ENCODE measurements at regions not wholly inside any gene's neighbourhood (a gene's known extent, or its start where the extent isn't known, plus 50 kb on each side); places are given as distances from the start of the nearest gene placed in this dataset.

DNA sequence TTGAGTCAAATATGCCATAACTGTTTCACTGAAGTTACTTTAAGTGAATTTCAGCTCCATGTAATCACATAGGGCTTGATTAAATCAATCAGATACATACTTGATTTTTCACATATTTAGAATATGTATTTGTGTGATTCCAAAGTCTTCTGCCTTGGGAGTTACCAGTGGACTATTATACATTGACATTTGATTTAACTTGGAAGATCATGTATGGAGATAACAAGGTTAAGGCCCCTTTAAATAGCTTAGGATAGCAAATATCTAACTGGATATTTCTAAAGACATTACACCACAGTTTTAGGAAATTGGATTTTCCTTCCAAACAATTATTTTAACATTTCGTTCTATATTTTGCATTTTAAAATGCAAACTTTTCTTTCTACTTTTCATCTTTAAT, 405.0 kb downstream of the RAP2B start:
- WGBS (ENCODE audit: insufficient coverage, insufficient replicate concordance, low lambda C conversion rate, missing lambda C conversion rate), result 0% methylated on average over 1 of the region's 1 CpG
- RAD21 ChIA-PET (ENCODE audit: unreplicated experiment), result no interaction called here

GRCh38 chr3:153567556-153567955, 405.5 kb downstream of the RAP2B start:
- no peak for FAIRE-seq
- no TSS peak for BruUV-seq (replicated peaks)
- DNase-seq (ENCODE audit: low read depth, low spot score), result no peak
- H3K4me2 ChIP-seq (ENCODE audit: control insufficient read depth, insufficient read depth), result no peak overlapping the region
- CTCF ChIA-PET, result no interaction called here
- intact Hi-C loops (cut with micrococcal nuclease; ENCODE audit: unreplicated experiment) (no loop called here), in situ Hi-C loops (cut with MboI) (no loop called here)
- no peaks in the 10 kb centered on the region for H3K79me2 ChIP-seq (ENCODE audit: control insufficient read depth, insufficient read depth, low read length)
- RAD21 ChIA-PET (ENCODE audit: unreplicated experiment), result no interaction called here
- no peaks in the 10 kb centered on the region for H3K36me3 ChIP-seq (ENCODE audit: control insufficient read depth in 2 of 2, insufficient read depth in 2 of 2, low read length in 1 of 2)
- H3K4me3 ChIP-seq, result no peak overlapping the region
- H3K27ac ChIP-seq (ENCODE audit: control insufficient read depth, insufficient read depth), result no peak overlapping the region
- no peaks in the 10 kb centered on the region for H3K27me3 ChIP-seq (replicated peaks in 1 of 2; ENCODE audit: control insufficient read depth in 2 of 2, insufficient read depth in 2 of 2, low read length in 1 of 2)
- H4K20me1 ChIP-seq (ENCODE audit: control insufficient read depth, insufficient read depth), result no peaks in the 10 kb centered on the region
- SMC1A ChIA-PET (ENCODE audit: uncharacterized antibody, unreplicated experiment), result interaction anchor here (1.0 kb wide), 1 partner anchor 11 kb away, joined by 4 read pairs; no protein-coding TSS in a partner anchor
- H2AFZ ChIP-seq (ENCODE audit: control insufficient read depth, low read depth, low read length), result no peak overlapping the region
- no peaks in the 10 kb centered on the region for H3K4me1 ChIP-seq (ENCODE audit: control insufficient read depth, insufficient read depth, low read length)
- H3K9me3 ChIP-seq (replicated peaks; ENCODE audit: control insufficient read depth, insufficient read depth, low read length), result no peaks in the 10 kb centered on the region; the same call in 2 of the 3 replicates
- POLR2A ChIA-PET, result no interaction called here
- H3K9ac ChIP-seq (ENCODE audit: control insufficient read depth, insufficient read depth, low read length), result no peak overlapping the region
- ATAC-seq, result no peak
- no peak for TF ChIP-seq SMAD5 (IDR thresholded peaks at IDR 0.05; ENCODE audit: low read depth)
- TF ChIP-seq NBN (IDR thresholded peaks at IDR 0.05), result no peak
- no peak for TF ChIP-seq RBBP5 (conservative IDR thresholded peaks at IDR 0.05)
- TF ChIP-seq, protein P1, sequence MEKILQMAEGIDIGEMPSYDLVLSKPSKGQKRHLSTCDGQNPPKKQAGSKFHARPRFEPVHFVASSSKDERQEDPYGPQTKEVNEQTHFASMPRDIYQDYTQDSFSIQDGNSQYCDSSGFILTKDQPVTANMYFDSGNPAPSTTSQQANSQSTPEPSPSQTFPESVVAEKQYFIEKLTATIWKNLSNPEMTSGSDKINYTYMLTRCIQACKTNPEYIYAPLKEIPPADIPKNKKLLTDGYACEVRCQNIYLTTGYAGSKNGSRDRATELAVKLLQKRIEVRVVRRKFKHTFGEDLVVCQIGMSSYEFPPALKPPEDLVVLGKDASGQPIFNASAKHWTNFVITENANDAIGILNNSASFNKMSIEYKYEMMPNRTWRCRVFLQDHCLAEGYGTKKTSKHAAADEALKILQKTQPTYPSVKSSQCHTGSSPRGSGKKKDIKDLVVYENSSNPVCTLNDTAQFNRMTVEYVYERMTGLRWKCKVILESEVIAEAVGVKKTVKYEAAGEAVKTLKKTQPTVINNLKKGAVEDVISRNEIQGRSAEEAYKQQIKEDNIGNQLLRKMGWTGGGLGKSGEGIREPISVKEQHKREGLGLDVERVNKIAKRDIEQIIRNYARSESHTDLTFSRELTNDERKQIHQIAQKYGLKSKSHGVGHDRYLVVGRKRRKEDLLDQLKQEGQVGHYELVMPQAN (conservative IDR thresholded peaks at IDR 0.05), result no peak
- no peak for TF ChIP-seq PAX5 (IDR thresholded peaks at IDR 0.05; ENCODE audit: borderline replicate concordance, low read depth, low read length)
- no peak for TF ChIP-seq CHD2 (IDR thresholded peaks at IDR 0.05; ENCODE audit: borderline replicate concordance, low read depth, low read length)
- TF ChIP-seq HCFC1 (IDR thresholded peaks at IDR 0.05; ENCODE audit: low read length), result no peak
- no peak for TF ChIP-seq EP300 (IDR thresholded peaks at IDR 0.05; ENCODE audit: borderline replicate concordance in 1 of 2, control insufficient read depth in 1 of 2, low read depth in 2 of 2, low read length in 2 of 2)
- TF ChIP-seq SP1 (IDR thresholded peaks at IDR 0.05; ENCODE audit: low read depth, low read length), result no peak
- TF ChIP-seq CHD1 (IDR thresholded peaks at IDR 0.05; ENCODE audit: low read depth, low read length), result no peak

More for the DNA sequence above, 405.0 kb downstream of the RAP2B start:
- Histone ChIP-seq H3K36me3 (ENCODE audit: control insufficient read depth in 2 of 2, insufficient read depth in 2 of 2, low read length in 1 of 2) (no peaks in the 10 kb centered on the region), H4K20me1 (ENCODE audit: control insufficient read depth, insufficient read depth) (no peaks in the 10 kb centered on the region), H3K9ac (ENCODE audit: control insufficient read depth, insufficient read depth, low read length) (no peak overlapping the region), H3K9me3 (replicated peaks; ENCODE audit: control insufficient read depth, insufficient read depth, low read length) (no peaks in the 10 kb centered on the region; the same call in 2 of the 3 replicates), H3K4me3 (no peak overlapping the region), H3K4me2 (ENCODE audit: control insufficient read depth, insufficient read depth) (no peak overlapping the region), H3K27me3 (replicated peaks in 1 of 2; ENCODE audit: control insufficient read depth in 2 of 2, insufficient read depth in 2 of 2, low read length in 1 of 2) (no peaks in the 10 kb centered on the region), H3K4me1 (ENCODE audit: control insufficient read depth, insufficient read depth, low read length) (no peaks in the 10 kb centered on the region), H3K27ac (ENCODE audit: control insufficient read depth, insufficient read depth) (no peak overlapping the region), H2AFZ (ENCODE audit: control insufficient read depth, low read depth, low read length) (no peak overlapping the region), H3K79me2 (ENCODE audit: control insufficient read depth, insufficient read depth, low read length) (no peaks in the 10 kb centered on the region)
- ChIA-PET SMC1A (ENCODE audit: uncharacterized antibody, unreplicated experiment) (interaction anchor here (0.5 to 1.0 kb wide), 2 partner anchors 12 to 401 kb away, joined by 4 to 5 read pairs; no protein-coding TSS in a partner anchor), POLR2A (no interaction called here), CTCF (no interaction called here)
- no peak for TF ChIP-seq SRF (IDR thresholded peaks at IDR 0.05; ENCODE audit: low read depth in 2 of 2, low read length in 2 of 2)
- no peak for TF ChIP-seq HDAC2 (IDR thresholded peaks at IDR 0.05)
- no peak for TF ChIP-seq SP1 (IDR thresholded peaks at IDR 0.05; ENCODE audit: low read depth, low read length)
- TF ChIP-seq RELA (IDR thresholded peaks at IDR 0.05; ENCODE audit: borderline replicate concordance, partially characterized antibody), result no peak
- no peak for TF ChIP-seq RBBP5 (conservative IDR thresholded peaks at IDR 0.05)
- TF ChIP-seq RCOR1 (conservative IDR thresholded peaks at IDR 0.05; ENCODE audit: low read depth, low read length), result no peak
- no peak for TF ChIP-seq ETV6 (conservative IDR thresholded peaks at IDR 0.05 in 1 of 2, IDR thresholded peaks at IDR 0.05 in 1 of 2; ENCODE audit: borderline replicate concordance in 1 of 2, low read depth in 1 of 2)
- no peak for TF ChIP-seq POLR2AphosphoS5 (IDR thresholded peaks at IDR 0.05; ENCODE audit: low read length)
- TF ChIP-seq, protein P2, sequence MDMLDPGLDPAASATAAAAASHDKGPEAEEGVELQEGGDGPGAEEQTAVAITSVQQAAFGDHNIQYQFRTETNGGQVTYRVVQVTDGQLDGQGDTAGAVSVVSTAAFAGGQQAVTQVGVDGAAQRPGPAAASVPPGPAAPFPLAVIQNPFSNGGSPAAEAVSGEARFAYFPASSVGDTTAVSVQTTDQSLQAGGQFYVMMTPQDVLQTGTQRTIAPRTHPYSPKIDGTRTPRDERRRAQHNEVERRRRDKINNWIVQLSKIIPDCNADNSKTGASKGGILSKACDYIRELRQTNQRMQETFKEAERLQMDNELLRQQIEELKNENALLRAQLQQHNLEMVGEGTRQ (IDR thresholded peaks at IDR 0.05; ENCODE audit: borderline replicate concordance, low read depth, low read length), result no peak
- TF ChIP-seq CBFB (IDR thresholded peaks at IDR 0.05; ENCODE audit: low read depth), result no peak
- no peak for TF ChIP-seq MTA2 (IDR thresholded peaks at IDR 0.05; ENCODE audit: low read depth)
- TF ChIP-seq POLR2A (IDR thresholded peaks at IDR 0.05; ENCODE audit: low read depth, low read length), result no peak
- no TSS peak for BruUV-seq (replicated peaks)
- in situ Hi-C loops (cut with MboI) (no loop called here), intact Hi-C loops (cut with micrococcal nuclease; ENCODE audit: unreplicated experiment) (no loop called here)
- no peak for FAIRE-seq
- DNase-seq (ENCODE audit: low read depth, low spot score), result no peak
- no peak for ATAC-seq

Measured in GM12878 (cell line).